COLO829 (cell line): ENCODE measurements at regions not wholly inside any gene's neighbourhood (a gene's known extent, or its start where the extent isn't known, plus 50 kb on each side); places are given as distances from the start of the nearest gene placed in this dataset.
"Not testable (repeated sequence)": the region's sequence is repeated elsewhere in the genome, so short reads cannot be mapped to it uniquely, and the experiment has no call there.

Experiments
- DNase-seq: peaks from one replicate; pipeline ENCODE4 v3.0.0; 2012; ENCODE audit warnings: low spot score

DNA sequence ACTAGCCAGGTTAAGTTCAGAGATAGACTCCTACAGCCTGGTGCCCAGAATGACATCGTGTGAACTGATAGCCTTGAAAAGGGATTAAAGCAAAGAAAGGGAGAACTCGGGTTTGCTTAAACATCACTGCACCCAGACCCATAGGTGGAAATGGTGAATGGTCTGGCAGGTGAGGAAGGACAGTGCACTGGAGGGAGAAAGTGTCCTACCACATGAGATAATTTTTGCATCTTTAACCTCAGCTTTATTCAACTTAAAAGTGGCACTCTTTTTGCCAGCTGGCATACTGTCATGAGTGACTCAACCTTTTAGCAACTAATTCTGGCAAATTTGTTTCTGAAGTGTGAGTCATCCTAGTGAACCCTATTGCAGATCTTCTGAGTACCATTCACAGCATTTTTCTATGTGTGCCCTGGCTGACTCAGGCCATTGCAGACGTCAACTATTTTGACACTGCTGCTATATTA lies 53.0 kb upstream of the DAPP1 start:
- DNase-seq: peak; percentile 84

DNA sequence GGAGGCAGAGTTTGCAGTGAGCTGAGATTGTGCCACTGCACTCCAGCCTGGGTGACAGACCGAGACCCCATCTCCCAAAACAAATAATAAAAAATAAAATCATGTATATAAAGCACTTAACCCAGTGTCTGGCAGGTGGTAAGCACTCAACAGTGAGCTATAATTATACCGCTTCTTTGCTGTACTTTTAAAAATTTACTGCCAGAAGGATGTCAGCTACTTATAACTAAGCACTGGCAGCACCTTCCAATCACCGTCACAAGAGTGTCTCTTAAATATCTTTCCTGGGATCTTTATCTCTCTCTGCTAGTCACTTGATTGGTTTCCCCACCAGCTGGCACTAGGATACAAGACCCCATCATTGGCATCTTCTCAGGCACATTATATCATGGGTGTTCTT lies 53.9 kb upstream of the DAPP1 start:
- no peak for DNase-seq

DNA sequence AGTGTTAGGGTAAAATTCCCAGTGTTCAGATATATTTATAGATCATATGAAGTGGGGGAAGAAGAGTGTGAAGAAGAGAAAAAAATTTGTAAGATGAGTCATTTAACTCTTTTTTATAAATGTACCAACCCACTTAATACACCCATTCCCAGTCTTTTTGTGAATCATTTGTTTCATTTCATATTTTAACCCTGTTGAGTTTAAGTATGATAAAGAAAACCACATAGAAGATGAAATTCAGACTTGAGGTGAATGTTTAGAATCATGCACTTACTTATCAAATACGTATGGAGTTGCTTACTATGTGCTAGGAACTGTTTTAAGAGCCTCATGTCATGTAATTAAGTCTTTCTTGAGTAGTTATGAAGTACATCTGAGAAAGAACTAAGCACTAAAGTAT lies 56.6 kb upstream of the DAPP1 start:
- no peak for DNase-seq

DNA sequence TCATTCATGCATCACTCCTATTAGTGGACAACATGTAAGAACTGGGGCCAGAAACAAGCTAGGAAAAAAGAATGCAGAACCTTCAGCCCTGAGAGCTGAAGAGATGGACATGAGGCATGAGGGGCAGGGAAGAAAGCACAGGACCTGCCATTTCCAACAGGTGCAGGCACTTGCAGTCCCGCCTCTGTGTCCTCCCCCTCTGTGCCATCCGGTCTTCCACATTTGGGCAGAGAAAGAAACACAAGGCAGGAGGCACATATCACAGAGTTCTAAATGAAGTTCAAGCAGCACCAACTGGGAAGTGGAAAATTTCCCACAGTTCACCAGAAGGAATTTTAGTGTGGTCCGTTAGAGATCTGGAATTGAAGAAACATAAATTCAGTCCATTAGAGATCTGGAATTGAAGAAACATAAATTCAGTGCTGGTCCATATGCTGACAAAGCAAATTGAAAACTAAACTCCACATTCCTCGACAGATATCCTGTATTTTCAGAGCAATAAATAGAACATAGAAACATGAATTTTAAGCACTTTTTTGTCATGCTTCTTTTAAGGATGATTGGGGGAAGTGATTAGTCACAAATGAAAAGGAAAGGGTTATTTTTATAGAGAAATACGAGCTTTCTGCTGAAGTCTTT lies 57.2 kb upstream of the DAPP1 start:
- DNase-seq: no peak

DNA sequence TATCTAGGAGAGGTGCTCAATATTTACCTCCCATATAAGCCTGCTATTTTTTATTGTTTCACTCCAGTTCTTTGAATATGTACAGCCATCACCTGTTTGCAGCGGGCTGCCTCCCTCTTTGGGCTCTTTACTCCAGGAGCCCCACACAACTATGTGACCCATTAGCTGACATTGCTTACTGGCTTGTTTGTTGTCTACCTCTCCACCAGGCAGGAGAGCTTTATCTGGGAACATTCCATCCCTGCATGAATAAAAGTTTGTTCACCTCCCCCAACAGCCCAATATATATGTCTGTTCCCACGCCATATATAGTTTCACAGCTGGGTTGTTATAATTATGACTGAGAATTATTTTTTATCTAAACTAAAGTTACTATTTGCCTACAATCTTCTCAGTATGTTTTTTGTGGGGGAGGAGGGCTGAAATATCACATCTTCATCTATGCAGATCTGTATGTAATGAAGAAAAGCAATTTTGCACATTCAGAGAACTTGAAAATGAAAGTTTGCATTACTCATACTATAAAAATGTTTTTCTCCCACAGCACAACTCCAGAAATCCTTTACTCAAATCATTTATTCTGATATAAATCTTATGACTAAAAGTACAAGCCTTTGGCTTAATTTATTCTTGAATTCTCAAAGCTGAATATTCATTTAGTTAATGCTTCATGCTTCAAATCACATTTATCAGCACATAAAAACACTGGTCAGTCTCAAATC lies 61.2 kb upstream of the DAPP1 start:
- no peak for DNase-seq

DNA sequence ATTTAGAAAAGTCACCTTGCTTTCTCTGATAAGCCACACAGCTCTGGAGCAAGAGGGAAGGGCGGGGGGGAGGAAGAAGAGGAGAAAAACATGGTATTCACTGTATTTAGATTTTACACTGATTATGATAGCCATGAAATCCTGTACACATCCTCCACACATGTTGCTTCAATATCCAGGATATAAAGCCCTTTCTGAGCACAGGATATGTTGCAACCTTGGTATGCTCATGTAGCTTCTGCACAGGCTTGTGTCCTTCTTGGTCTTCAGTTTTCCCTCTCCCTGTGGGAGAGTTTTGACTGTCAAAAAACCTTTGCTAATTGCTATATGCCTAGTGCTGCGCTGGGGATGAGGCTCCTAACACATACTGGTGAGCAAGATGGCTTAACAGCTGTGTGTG lies 61.9 kb upstream of the DAPP1 start:
- DNase-seq: no peak

DNA sequence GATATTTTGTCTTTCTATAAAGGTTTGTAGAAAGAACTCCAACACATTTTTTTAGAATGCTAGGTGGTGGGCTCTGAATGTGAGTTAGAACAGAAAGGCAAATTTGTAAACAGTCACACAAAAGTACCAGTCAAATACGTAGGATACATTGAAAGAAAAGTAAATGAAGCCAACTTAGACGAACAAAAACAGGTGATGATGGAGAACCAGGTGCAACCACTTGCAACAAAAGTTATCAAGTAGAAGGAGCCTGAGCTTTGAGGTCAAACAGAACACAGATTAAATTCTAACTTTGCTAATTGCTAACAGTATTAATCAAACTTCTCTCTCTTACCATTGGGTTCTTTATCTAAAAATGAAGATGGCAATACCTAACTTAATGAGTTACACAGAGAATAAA lies 62.7 kb upstream of the DAPP1 start:
- no peak for DNase-seq

DNA sequence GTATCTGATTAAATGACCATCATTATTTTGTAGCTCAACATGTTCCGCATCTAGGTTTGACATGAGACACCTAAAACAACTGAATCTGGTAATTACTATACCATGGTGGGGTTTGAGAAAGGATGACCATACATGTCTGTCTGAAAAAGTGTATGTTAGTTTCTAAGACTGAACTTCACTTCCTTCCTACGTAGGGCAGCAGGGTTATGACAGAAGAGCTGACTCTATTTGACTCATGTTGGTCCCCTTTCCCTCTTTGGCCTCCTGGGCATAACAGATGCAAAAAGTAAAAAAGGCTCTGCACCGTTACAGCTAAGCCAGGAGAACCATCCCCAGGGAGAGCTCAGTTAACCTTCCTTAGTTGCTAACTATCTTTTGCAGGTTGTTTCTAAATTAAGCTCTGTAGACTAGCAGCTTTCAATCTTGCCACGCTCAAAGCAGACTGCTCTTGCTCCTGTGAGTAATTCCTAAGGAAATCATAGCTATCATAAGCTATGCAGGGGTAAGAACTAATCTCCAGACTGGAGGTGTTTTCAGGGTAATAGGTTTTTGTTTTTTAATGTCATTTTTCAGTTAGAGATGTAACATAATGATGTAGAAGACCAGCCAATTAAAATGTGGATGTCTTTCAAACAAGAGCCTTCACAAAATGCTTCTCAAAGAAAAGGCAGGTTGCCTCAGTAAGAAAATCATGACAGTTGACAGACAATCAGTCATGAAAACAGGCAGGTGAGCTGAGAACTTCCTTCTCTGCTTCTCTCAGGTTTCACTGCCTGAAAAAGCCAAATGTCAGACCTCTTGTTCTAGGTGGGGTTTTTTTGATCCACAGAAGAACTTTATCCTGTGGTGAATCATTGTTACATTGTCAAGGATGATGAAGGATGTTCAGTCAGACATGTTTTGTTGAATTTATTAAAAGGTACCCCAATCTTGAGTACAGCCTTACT lies 66.9 kb upstream of the DAPP1 start:
- DNase-seq: no peak

DNA sequence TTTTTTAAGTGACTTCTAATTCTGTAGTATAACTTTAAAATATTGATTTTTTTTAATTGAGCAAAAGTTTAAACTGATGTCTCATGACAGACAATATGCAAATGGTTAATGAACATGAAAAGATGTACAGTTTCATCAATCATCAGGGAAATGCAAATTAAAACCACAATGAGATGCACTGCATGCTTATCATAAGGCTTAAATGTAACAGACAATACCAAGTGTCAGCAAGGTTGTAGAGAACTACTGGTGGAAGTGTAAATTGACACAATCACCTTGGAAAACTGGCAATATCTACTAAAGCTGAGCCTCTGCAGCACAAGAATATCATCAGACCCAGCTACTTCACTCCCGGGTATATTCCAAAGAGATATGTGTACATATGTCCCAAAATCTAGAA lies 70.2 kb upstream of the DAPP1 start:
- DNase-seq: no peak

DNA sequence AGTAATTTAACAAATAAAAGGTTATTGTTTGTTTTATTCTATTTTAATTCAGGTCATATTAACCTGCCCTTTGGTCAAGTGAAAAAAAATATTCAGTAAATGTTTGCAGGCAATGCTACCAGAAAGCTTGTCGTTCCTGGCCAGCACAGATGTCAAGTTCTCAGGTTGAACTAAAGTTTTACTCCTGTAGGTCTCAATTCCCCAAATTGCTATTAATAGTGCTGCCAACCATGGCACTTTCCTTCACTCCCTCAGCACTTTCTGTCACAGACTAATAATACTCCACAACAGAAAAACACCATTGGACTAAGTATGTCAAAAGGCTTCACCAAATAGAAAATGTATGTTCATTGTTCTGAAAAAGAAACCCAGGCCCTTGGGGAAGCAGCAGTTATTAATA lies 79.2 kb upstream of the C4orf54 start:
- DNase-seq: no peak

DNA sequence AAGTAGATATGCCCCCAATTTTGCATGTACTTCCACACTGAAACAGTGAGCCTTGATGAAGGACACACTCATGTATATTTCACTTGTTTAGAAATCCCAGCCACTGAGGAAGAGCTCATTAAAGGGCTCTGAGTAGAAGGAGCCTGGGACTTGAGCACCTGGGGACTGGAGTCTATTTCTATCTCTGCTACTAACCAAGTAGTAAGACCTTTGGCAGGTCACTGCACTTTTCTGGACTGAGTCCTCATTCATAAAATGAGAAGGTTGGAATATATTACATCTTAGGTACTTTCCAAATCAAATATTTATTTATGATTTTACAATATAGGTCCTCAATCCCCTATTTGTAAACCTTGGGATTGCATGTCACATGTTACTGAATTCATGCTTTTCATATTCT lies 78.2 kb upstream of the C4orf54 start:
- no peak for DNase-seq

DNA sequence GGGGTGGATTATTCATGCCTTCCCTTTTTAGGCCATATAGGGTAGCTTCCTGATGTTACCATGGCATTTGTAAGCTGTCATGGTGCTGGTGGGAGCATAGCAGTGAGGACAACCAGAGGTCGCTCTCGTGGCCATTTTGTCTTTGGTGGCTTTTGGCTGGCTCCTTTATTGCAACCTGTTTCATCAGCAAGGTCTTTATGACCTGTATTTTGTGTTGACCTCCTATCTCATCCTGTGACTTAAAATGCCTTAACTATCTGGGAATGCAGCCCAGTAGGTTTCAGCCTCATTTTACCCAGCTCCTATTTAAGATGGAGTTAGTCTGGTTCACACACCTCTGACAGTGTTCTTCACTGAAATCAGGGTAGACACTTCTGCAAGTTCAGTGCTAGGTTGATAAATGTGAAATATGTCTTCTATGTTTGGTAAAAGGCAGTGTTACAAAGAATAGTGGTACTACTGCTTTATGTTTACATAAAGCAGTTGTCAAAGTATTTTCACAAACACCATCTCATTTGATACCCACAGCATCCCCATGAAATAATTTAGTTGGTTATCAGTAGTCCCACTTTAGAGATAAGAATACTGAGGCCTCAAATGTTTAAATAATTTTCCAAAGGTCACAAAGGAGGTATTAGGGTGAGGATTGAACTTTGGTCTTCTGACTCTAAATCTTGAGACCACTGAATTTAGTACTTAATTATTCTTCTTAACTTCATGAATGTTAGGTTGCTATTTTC lies 77.1 kb upstream of the C4orf54 start:
- DNase-seq: no peak

DNA sequence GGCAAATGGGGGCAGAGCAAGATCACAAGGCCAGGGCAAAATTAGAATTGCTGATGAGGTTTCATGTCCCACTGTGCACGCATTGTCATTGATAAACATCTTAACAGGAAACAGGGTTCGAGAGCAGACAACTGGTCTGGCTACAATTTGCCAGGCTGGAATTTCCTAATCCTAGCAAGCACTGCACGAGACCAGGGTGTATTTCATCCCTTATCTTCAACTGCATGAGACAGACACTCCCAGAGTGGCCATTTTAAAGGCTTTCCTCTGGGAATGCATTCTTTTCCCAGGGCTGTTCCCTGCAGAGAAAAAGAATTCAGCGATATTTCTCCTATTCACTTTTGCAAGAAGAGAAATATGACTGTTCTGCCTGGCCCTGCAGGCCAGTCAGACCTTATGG lies 75.8 kb upstream of the C4orf54 start:
- DNase-seq: not testable (repeated sequence)

DNA sequence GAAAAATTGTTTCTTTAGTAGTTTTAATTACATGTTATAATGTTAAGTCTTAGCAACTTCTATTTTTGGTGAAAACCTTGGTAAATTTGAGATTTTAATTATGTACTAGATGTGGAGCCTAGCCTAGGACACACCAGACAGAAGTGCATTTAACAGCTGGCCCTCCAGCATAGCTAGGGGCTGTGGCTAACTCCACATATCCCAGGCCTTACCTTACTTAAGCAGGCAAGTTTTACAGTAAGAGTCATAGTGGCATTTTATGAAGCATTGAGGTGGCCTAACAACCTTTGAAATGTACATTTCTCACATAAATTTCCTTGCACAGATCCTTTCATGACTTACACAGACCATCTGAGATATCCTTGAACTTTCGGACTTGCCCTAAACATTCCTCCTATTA lies 71.6 kb upstream of the C4orf54 start:
- no peak for DNase-seq

DNA sequence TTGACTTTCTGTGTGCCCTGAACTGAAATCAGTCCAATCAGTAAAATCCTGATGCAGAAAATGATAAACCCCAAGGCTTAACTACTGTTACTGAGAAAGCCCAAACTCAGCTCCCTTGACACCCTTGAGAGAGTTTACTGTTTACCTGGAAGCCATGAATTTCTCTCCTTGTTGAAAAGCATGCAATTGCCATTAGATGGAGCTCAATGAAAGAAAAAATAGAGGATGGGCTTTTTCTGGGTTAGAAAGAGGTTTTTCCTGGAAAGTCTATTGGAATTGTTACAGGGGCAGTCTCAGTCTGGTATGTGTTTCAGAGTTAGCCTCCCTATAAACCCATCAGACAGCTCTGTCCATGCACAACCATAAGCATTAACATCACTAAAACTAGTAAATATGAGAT lies 66.4 kb upstream of the C4orf54 start:
- DNase-seq: peak; percentile 31

DNA sequence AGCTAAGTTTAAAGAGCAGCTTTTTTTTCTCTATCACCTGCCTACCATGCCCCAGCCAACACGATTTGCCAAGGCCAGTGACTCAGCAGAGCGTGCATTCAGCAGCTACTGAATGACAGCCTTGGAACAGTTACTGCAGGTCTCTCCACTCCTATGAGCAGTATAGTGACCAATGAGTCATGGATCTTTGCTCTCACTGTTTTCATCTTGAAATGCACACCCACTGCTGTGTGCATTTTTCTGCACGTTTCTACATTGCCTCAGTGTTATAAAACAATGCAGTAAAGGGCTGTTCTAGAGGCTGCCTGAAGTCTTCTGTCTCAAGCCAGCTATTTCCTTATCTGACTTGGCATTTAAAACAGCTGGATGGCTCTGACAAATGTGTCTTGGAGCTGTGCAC lies 66.0 kb upstream of the C4orf54 start:
- peak; percentile 95 for DNase-seq

DNA sequence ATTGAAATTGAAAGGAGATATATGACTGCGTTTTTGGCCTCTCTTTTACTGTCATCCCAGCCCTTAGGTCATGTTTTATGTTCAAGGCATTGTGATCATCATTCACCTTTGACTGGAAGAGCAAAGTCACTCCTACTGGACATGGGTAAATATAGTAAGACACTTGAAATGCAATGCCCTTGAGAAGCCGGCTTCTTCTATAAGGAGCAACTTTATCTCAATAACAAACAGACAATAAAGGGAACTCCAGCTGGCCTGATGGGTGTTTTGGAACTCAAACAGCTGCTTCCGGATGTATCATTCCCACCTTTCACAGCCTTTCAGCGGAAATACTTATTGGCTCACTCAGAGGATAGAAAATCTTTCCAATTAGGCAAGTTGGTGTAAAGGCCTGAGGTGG lies 65.1 kb upstream of the C4orf54 start:
- no peak for DNase-seq

DNA sequence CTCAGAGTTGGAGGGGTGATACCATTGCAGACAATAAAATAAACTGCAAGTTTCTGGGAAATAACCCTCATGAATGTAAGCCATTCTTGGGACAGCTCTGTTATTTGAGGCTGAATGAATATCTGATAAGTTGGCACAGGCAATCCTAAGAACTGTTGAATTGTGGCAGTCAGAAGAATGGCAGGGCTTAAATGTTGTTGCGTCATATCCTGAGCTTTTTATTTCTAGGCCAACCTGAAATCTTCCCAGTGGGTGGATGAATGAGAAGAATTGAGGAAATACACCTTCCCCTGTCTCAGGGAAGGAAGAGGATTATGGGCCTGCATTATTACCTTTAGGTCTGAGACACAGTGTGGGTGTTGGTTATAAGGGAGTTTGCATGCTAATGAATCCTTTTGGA lies 64.4 kb upstream of the C4orf54 start:
- peak; percentile 73 for DNase-seq

DNA sequence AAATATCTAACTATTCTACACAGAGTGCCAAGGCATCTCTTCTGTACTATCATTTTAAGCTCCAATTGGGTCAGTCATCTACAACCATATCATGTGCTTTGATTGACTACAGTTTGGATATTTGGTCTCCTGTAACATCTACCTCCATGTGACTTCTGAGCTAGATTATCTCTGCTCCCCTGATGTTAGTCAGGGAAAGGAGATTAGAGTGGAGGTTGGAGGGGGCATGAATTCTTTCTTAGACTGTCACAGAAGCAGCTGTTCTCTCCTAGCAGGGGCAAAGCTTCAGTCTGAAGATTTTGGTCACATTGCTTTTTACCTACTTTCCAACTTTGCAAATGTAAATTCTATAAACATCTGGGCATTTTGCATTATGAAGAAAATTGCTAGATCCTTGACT lies 62.6 kb upstream of the C4orf54 start:
- no peak for DNase-seq

DNA sequence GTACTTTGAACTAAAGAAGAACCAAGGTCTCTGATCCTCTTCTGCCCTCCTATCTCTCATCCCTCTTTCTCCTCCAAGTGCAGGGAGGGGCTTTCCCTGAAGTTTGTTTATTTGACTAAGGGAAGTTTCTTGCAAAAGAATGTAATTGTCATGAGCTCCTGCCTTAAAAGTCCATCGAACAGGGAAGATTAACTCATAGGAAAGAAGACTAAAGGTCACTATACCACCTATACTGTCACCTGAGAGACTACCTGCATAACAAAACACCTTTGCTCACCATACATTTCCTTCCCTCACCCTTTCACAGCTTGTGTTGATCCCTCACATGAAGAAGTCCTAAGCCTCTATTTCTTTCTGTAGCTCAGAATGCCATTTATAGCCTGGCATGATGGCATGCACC lies 59.4 kb upstream of the C4orf54 start:
- no peak for DNase-seq

DNA sequence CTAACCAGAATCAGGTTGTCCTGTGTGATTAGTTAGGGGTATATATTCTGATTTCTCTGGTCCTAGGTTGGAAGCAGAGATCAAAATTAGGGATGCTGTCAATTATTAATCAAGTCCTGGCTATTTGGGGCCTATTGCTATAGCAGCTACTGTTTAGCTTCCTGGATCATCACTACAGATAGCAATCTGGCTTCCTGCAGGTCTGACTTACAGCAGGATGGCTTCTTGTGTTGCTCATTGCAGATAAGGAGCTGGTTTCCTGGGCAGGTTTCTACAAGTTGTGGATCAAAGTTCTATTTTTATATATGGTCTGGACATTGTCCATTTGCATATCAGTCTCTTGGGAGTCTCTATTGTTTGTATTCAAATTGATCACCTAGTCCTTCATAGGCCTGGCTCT lies 57.7 kb upstream of the C4orf54 start:
- DNase-seq: no peak

DNA sequence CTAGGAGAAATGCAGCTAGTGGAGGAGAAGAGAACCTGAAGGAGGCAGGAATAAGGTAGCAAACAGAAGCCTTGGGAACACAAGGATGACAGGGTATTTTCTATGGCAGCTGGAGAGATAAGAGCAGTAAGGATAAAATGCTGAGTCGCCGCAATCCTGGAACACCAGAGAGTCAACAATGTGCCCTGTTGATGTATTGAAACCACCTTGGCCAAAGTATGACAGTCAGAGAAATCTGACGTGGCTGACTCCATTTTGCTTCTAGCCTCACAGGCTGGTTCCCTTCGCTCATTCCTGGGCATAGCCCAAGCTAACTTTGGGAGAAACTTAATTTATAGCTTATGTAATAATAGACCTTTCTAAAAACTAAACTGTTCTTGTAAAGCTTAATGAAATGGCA lies 56.6 kb upstream of the C4orf54 start:
- no peak for DNase-seq
